ENCODE measurements at regions not wholly inside any gene's neighbourhood (a gene's known extent, or its start where the extent isn't known, plus 50 kb on each side); places are given as distances from the start of the nearest gene placed in this dataset.

- Histone ChIP-seq H4K5ac (ENCODE audit: insufficient read length, low read depth, low read length) (no peak overlapping the region), H2AK5ac (ENCODE audit: low read depth, low read length) (no peak overlapping the region), H2BK12ac (ENCODE audit: low read depth, low read length) (no peak overlapping the region), H3K27me3 (replicated peaks in 1 of 4; ENCODE audit: control insufficient read depth in 3 of 4, extremely low read depth in 1 of 4, insufficient read depth in 3 of 4, low read length in 3 of 4) (peaks cover 0 to 1% (median 0%) of the 10 kb centered on the region in 4 experiments; a peak in 1 of 7 replicates), H3K79me1 (ENCODE audit: low read depth, low read length) (no peaks in the 10 kb centered on the region), H4K91ac (replicated peaks; ENCODE audit: insufficient read length, low read length) (no peak overlapping the region), H3K4me3 (ENCODE audit: extremely low read depth in 1 of 4, insufficient read depth in 2 of 4, low read depth in 3 of 4, low read length in 4 of 4) (no peak overlapping the region), H2BK120ac (replicated peaks; ENCODE audit: low read depth, low read length) (no peak overlapping the region), H3K18ac (ENCODE audit: extremely low read depth, low read length) (no peak overlapping the region), H2BK20ac (ENCODE audit: low read length) (no peak overlapping the region), H3K4ac (replicated peaks; ENCODE audit: insufficient read length, low read depth, low read length) (no peak overlapping the region), H3K14ac (ENCODE audit: insufficient read length) (no peak overlapping the region), H2AFZ (ENCODE audit: low read length) (no peak overlapping the region), H3K79me2 (ENCODE audit: control insufficient read depth in 1 of 2, insufficient read depth in 2 of 2, low read length in 2 of 2) (no peaks in the 10 kb centered on the region), H3K23me2 (ENCODE audit: low read depth, low read length) (no peaks in the 10 kb centered on the region), H3K9me3 (ENCODE audit: insufficient read depth in 2 of 2, low read depth in 1 of 2, low read length in 1 of 2) (peaks cover 0 to 4% of the 10 kb centered on the region in 2 experiments; a peak in 2 of 4 replicates), H3K27ac (ENCODE audit: low read depth, low read length) (no peak overlapping the region), H3K4me1 (replicated peaks in 1 of 4; ENCODE audit: control insufficient read depth in 3 of 4, insufficient read depth in 4 of 4, low read length in 3 of 4) (no peaks in the 10 kb centered on the region), H3K4me2 (ENCODE audit: insufficient read depth in 1 of 2, low read depth in 2 of 2, low read length in 2 of 2) (no peak overlapping the region), H2BK15ac (ENCODE audit: low read length) (no peak overlapping the region), H3K36me3 (ENCODE audit: control insufficient read depth in 2 of 4, insufficient read depth in 4 of 4, low read length in 3 of 4) (no peaks in the 10 kb centered on the region), H3K9ac (replicated peaks in 1 of 4; ENCODE audit: extremely low read depth in 1 of 4, low read depth in 3 of 4, low read length in 3 of 4) (no peak overlapping the region), H4K8ac (ENCODE audit: extremely low read depth, insufficient read depth, low read length) (no peak overlapping the region), H2BK5ac (ENCODE audit: low read depth, low read length) (no peak overlapping the region), H3K56ac (replicated peaks; ENCODE audit: insufficient read length, low read depth, low read length) (no peak overlapping the region), H4K20me1 (replicated peaks in 1 of 2; ENCODE audit: control insufficient read depth in 1 of 2, insufficient read depth in 2 of 2, low read length in 2 of 2) (no peaks in the 10 kb centered on the region), H3K23ac (ENCODE audit: insufficient read length) (no peak overlapping the region)
- no peak for TF ChIP-seq RXRA (IDR thresholded peaks at IDR 0.05; ENCODE audit: insufficient read depth, low read depth, low read length)
- TF ChIP-seq RFX5 (IDR thresholded peaks at IDR 0.05; ENCODE audit: borderline replicate concordance, low read depth, low read length) = no peak
- TF ChIP-seq CEBPB (IDR thresholded peaks at IDR 0.05; ENCODE audit: low read depth, low read length) = no peak
- TF ChIP-seq CREB1 (IDR thresholded peaks at IDR 0.05) = no peak
- no peak for TF ChIP-seq EGR1 (IDR thresholded peaks at IDR 0.05; ENCODE audit: borderline replicate concordance, low read depth, low read length)
- TF ChIP-seq KDM5A (IDR thresholded peaks at IDR 0.05; ENCODE audit: low read length) = no peak
- no peak for TF ChIP-seq E2F6 (IDR thresholded peaks at IDR 0.05)
- TF ChIP-seq SIN3A (conservative IDR thresholded peaks at IDR 0.05 in 1 of 2, IDR thresholded peaks at IDR 0.05 in 1 of 2; ENCODE audit: low read depth in 1 of 2, low read length in 2 of 2) = no peak
- TF ChIP-seq ASH2L (IDR thresholded peaks at IDR 0.05; ENCODE audit: low read length) = no peak
- no peak for TF ChIP-seq POU5F1 (IDR thresholded peaks at IDR 0.05; ENCODE audit: low read depth, low read length)
- no peak for TF ChIP-seq EP300 (IDR thresholded peaks at IDR 0.05; ENCODE audit: borderline replicate concordance in 1 of 2, low read depth in 2 of 2, low read length in 2 of 2)
- no peak for TF ChIP-seq EZH2 (IDR thresholded peaks at IDR 0.05; ENCODE audit: low read depth, low read length, severe bottlenecking)
- no peak for TF ChIP-seq RNF2 (IDR thresholded peaks at IDR 0.05; ENCODE audit: borderline replicate concordance, low read depth, low read length, missing control alignments, poor library complexity, severe bottlenecking)
- ChIA-PET CTCF (ENCODE audit: partially characterized antibody) (interaction anchor here (1.3 kb wide), 2 partner anchors 16 to 316 kb away, joined by 3 to 4 read pairs; no protein-coding TSS in a partner anchor), POLR2A (ENCODE audit: partially characterized antibody) (no interaction called here)
- DNase-seq (ENCODE audit: low read depth in 1 of 2, low spot score in 2 of 2) (no peak), FAIRE-seq (no peak)
Observed at GRCh38 chr15:46620392-46621013, 985.7 kb downstream of the SQOR start.

Measured in H1 (cell line).